Fibroblast of skin of left quadriceps (primary cell): ENCODE measurements at regions not wholly inside any gene's neighbourhood (a gene's known extent, or its start where the extent isn't known, plus 50 kb on each side); places are given as distances from the start of the nearest gene placed in this dataset.
"Not testable (repeated sequence)": the region's sequence is repeated elsewhere in the genome, so short reads cannot be mapped to it uniquely, and the experiment has no call there.

Experiments used
- DNase-seq, 2 experiments: peaks; one replicate each; pipeline ENCODE4 v3.0.0-alpha.2; 2013; ENCODE audit warnings: low read depth in 2 of 2

DNA sequence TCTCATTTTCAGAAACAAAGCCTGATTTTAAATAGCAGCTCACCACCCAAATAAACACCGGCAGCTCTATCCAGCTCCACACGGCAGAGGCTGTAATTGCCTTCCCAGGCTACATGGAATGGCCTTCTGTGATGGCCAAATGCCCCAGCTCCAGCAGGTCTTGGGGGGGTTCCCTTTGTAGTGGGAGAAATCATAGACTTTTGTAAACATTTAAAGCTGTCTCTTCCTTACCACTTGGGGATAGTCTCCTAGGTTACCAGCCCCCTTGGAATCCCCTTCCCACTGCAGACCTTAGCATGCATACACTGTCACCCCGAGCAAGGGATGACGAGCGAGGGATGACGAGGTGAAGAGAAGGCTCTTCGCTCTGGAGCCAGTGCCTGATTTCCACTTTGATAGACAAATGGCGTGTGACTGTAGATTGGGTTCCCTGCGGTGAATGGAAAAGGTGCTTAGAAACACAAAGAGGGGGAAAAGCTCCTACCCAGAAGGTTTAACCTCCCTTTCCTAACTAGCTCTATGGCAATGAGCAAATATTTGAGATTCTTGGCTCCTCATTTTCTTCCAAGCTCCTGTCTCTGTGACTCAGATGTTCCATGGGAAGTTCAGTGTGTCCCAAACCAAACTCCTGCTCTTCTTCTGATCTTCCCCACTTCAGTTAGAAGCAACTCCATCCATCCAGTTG lies 108.0 kb upstream of the CADM1 start:
- DNase-seq: peak in 1 of 2 experiments; percentile 37

DNA sequence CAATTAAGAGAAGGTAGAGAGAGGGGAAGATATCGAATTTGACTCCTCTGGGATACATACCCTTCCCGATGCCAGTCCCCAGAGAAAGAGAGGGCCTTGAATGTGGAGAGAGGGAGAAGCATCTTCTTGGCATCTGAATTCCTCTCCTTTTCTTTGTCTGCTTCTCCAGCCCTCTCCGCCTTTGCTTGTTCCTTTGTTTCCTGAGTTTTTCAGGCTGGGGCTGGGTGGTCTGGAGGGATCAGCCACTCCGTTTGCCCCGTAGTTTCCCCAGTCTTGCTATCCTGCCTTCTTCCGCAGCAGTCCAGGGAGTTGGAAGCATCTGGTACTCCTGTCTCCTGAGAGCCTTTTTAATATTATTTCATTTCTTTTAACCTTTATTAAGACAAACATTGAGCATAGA lies 107.1 kb upstream of the CADM1 start:
- DNase-seq: no peak

DNA sequence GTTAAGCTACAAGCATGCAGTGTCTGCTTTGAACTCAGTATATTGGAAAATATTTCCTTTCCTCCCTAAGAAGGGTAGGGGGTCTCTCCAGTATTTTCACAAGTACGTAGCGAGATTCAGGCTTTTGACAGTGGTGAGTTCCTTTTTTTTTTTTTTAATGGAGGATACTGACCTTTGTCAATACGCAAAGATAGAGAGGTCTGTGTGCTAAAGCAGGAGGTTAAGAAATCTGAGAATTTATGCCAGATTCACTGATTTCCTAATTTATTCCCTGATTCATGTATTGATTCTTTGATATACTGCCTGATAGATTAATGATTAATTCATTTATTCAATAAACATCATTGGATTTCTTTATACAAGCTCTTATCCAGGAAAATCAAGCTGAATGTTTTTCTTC lies 106.7 kb upstream of the CADM1 start:
- DNase-seq: no peak

DNA sequence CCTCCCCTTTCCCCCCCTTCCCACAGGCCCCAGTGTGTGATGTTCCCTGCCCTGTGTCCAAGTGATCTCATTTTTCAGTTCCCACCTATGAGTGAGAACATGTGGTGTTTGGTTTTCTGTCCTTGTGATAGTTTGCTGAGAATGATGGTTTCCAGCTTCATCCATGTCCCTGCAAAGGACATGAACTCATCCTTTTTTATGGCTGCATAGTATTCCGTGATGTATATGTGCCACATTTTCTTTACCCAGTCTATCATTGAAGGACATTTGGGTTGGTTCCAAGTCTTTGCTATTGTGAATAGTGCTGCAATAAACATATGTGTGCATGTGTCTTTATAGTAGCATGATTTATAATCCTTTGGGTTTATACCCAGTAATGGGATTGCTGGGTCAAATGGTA lies 106.0 kb upstream of the CADM1 start:
- DNase-seq: not testable (repeated sequence)

GRCh38 chr11:115608976-115609375 lies 104.8 kb upstream of the CADM1 start:
- DNase-seq: no peak

GRCh38 chr11:115607621-115608221 lies 103.5 kb upstream of the CADM1 start:
- DNase-seq: peak in 1 of 2 experiments; percentile 59

- peak in 1 of 2 experiments; percentile 36 for DNase-seq
Observed at GRCh38 chr11:115606498-115607220, 102.4 kb upstream of the CADM1 start.

DNA sequence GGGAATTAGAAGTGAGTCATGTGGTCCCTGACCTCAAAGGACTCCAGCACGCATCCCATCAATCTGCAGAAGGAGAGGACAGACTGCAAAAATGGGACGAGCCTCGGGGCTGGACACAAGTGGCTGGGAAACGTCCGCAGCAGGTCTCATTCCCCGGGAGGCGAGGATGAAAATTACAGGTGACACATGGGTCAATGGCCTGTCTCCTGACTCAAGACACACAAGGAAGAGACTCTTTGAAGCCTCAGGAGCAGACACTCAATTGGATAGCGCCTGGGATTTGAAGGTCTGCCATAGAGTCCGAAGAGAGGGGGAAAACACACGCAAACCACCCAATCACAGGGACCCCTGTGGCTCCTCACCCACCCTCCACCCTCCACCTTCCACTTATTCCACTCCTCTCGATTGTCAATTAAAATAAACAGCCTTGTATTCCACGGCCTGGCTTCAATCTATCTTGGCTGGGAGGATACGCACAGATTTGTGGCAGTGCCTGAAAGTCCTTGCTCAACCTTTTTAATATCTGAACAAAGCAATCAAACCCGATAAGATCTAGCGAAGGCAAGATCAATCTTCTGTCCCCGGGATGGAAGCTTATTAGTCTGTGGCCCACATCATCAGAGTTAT lies 101.8 kb upstream of the CADM1 start:
- no peak for DNase-seq

DNA sequence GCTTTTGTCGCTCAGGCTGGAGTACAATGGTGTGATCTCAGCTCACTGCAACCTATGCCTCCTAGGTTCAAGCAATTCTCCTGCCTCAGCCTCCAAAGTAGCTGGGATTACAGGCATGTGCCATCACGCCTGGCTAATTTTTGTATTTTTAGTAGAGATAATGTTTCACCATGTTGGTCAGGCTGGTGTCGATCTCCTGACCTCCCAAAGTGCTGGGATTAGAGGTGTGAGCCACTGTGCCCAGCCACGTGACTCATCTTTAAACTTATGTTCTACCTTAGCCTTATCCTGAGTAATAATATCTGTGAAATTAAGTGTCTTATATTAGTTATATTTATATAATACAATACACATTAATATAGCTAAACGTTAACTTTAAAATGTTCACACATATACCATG lies 101.2 kb upstream of the CADM1 start:
- not testable (repeated sequence) for DNase-seq

DNA sequence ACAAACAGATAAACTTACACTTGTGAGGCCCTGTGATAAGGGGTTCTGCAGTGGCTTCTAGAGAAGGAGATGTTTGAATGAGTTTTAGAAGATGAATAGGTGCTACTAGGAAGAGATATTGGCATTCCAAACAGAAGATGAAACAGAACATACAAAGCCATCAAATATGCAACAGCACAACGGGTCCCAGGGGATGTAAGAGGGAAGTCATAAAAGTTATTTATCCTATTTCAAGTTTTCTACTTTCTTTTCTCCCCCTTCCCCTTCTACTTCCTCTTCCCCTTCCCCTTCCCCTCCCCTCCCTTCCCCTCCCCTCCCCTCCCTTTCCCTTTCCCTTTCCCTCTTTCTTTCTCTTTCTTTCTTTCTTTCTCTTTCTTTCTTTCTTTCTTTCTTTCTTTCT lies 94.9 kb upstream of the CADM1 start:
- no peak for DNase-seq

GRCh38 chr11:115598257-115598901 lies 94.2 kb upstream of the CADM1 start:
- DNase-seq: no peak

DNA sequence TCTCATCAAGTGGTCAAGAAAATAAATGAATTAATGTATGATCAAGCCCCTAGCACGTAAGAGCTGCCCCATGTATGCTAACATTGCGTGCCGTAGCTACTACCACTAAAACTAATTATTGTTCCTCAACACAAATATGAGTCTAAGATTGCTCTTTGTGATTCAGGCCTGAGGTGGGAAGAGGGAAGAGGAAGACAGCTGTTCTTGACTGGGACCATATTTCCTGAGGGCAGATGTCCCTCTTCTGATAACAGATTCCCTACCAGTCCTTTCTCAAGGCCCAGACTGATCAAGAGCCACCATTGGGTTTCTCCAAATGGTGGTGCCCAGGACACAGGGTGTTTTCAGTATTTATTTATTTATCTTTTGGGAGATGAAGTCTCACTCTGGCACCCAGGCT lies 87.2 kb upstream of the CADM1 start:
- DNase-seq: no peak

DNA sequence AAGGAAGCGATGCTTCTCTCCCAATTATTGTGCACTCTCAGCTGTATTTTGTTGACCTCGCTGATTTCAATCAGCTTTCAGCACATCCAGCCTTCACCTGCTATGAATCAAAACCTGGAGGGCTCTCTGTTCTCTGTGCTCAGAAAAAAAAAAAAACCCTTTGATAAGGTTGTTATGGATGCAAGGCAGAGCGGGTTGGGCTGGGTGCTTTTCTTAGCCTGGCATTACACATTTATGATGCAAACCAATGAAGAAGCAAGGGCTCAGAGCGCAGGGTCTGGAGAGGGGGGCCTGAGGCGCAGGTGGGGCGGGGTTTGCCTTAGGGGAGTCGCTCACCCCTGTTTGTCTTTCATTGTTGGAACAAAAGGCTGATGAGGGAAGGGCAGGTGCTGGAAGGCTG lies 86.0 kb upstream of the CADM1 start:
- no peak for DNase-seq

- no peak for DNase-seq
Observed at GRCh38 chr11:115587718-115588342, 83.6 kb upstream of the CADM1 start.

DNA sequence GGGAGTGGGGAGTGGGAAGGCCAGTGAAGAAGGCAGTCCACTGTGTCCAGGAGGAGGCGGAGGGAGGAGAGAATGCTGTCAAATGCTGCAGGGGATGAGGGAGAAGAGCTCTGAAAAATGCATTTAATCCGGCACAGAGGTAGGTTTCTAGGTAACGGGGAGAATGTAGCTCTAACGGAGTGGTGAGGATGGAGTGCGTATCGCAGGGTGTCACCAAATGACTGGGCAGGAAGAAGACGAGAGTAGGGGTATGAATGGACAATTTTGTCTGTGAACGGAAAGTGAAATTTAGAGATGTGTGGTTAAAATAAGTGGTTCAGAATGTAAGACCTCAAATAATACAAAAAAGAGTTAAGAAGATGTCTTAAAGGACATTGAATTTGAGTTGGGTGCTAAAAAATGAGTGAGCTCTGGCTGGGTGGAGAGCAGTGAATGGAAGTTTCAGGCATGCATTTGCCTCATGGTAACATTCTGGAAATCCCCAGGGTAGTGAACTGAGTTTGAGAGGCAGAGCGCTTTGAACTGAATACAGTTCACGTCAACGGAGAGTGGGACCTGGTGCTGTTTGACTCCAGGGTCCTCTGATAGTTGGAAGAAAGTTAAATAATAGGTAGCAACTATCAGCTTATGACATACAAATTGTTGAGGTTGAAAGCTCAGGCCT lies 81.3 kb upstream of the CADM1 start:
- no peak for DNase-seq

DNA sequence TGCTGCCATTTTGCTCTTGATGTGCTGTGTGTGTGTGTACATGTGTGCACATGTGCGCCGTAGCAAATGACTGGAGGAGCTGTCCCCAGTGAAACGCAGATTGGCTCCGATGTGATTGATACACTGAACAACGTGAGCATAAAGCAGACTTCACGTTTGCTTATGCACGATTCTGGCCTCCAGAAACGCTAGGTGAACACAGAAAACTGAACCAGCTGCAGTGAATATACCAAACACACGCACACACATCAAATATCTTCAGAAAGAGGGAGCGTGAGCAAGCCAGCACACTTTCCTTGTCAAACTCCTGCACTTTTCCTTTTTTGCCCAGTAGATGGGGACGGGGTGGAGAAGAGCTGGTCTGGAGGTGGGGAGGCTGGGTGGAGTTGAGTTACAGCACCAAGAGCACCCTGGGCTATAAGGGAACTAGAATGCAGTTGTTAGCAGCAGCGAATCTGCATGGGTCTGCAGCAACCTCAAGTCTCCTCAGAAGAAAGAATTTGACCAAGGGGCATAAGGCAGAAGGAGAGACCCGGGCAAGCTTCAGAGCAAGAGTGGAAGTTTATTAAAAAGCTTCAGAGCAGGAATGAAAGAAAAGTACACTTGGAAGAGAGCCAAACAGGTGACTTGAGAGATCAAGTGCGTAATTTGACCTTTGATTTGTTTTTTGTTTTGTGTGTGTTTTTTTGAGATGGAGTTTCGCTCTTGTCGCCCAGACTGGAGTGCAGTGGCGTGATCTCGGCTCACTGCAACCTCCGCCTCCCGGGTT lies 77.8 kb upstream of the CADM1 start:
- peak in 1 of 2 experiments; percentile 3 for DNase-seq

- DNase-seq: no peak
Observed at GRCh38 chr11:115580927-115581680, 76.9 kb upstream of the CADM1 start.

DNA sequence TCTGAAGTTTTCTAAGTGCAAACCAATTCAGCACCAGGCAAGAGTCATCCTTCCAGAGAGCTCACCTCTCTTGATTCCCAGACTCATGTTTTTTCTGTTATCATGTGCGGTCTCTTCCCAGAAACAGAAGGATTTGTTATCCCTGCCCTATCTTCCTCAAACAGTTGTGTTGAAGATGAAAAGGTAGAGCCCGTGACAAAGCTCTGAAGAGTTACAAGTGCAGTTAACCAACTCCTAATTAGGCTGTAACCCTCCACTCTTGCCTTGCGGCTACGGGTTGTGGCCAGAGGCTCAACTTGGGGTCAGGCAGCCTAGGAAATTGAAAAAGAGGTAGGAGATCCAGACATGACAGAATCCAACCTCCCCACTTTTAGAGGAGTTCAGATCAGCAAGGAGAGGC lies 76.2 kb upstream of the CADM1 start:
- DNase-seq: no peak

DNA sequence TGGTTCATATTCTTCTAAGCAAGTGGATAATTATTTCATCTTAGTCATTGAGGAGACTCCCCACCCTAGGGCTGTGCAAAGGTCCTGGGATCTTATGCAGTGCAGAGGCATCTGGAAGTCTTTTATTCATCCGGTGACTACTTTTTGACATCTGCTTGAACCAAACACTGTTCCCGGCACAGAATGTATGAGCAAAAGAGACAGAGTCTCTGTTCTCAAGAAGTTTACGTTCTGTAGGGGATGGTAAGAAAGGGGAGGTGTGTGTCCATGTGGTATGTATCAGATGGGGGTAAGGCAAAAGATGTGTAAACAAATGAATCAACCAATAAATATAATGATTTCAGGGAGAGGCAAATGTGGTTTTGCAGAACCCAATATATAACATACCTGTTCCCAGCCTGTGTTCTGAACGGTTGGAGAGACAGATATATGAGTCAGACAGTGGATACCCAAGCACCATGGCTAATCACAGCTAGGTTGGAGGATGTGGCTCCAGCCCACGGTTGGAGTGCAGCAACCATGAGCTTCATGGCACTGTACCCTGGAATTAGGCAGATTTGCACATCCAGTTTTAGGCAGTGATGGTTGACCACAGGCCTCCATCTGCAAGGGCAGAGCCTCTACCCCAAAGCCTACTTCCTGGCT lies 75.1 kb upstream of the CADM1 start:
- no peak for DNase-seq
